IMR-90 (cell line): ENCODE measurements at regions not wholly inside any gene's neighbourhood (a gene's known extent, or its start where the extent isn't known, plus 50 kb on each side); places are given as distances from the start of the nearest gene placed in this dataset.

ENCODE experiments used
- ATAC-seq: fragments of 200-7000 bp; cut with Tn5 transposase; 2 replicates; pipeline ENCODE4 v1.9.1; 2020; ENCODE audit warnings: low read depth, mild to moderate bottlenecking, moderate library complexity
- BruUV-seq: library from RNA; stranded (reverse); fragments of 400-500 nt; replicated peaks from 2 replicates; lab custom pipeline; 2021; lab: Mats Ljungman, UMichigan
- CTCF ChIA-PET: fragments of 300-600 bp; formaldehyde crosslinking; extraction: SDS; loops from one replicate; lab custom pipeline; 2021; ENCODE audit warnings: antibody characterized with exemption; lab: Yijun Ruan, JAX
- POLR2A ChIA-PET: fragments of 300-600 bp; sonication (Branson Sonifier 250); formaldehyde crosslinking; loops from one replicate; lab custom pipeline; 2022; ENCODE audit warnings: antibody characterized with exemption; ENCODE audit not compliant: unreplicated experiment; lab: Charles Lee
- DNase-seq: peaks from one replicate; pipeline ENCODE4 v3.0.0; 2013
- H2AFZ ChIP-seq: replicated peaks from 2 replicates; pipeline ENCODE3; 2013; ENCODE audit warnings: low read length, mild to moderate bottlenecking; ENCODE audit not compliant: poor library complexity
- H2AK5ac ChIP-seq: 2 replicates; pipeline ENCODE4 v1.6.1; 2013; ENCODE audit warnings: low read depth, low read length, inconsistent platforms
- H2AK9ac ChIP-seq: replicated peaks from 2 replicates; pipeline ENCODE3; 2013; ENCODE audit warnings: mild to moderate bottlenecking, low read depth, low read length, moderate library complexity; ENCODE audit not compliant: poor library complexity
- H2BK120ac ChIP-seq: 2 replicates; pipeline ENCODE4 v1.6.1; 2013; ENCODE audit warnings: low read depth, low read length, inconsistent platforms
- H2BK15ac ChIP-seq: 3 replicates; pipeline ENCODE4 v1.6.1; 2013; ENCODE audit warnings: low read depth, low read length, inconsistent platforms
- H2BK20ac ChIP-seq: 2 replicates; pipeline ENCODE4 v1.6.1; 2013; ENCODE audit warnings: low read depth, mild to moderate bottlenecking, inconsistent platforms, low read length, moderate library complexity
- H2BK5ac ChIP-seq: 2 replicates; pipeline ENCODE4 v1.6.1; 2013; ENCODE audit warnings: mild to moderate bottlenecking, low read depth, low read length, inconsistent platforms; ENCODE audit not compliant: poor library complexity, severe bottlenecking
- H3K14ac ChIP-seq: replicated peaks from 2 replicates; pipeline ENCODE4 v1.6.1; 2013; ENCODE audit warnings: low read depth, low read length, inconsistent platforms
- H3K18ac ChIP-seq: 2 replicates; pipeline ENCODE4 v1.6.1; 2013; ENCODE audit warnings: low read depth, low read length, control low read depth
- H3K23ac ChIP-seq: 2 replicates; pipeline ENCODE4 v1.6.1; 2013; ENCODE audit warnings: low read depth, low read length, inconsistent platforms
- H3K27ac ChIP-seq: 2 replicates; pipeline ENCODE4 v1.5.1; 2013; ENCODE audit warnings: mild to moderate bottlenecking, control low read depth, low read length; ENCODE audit not compliant: insufficient read depth
- H3K27me3 ChIP-seq: 2 replicates; pipeline ENCODE4 v1.6.1; 2013; ENCODE audit warnings: low read length; ENCODE audit not compliant: control insufficient read depth, insufficient read depth
- H3K36me3 ChIP-seq: 2 replicates; pipeline ENCODE4 v1.6.1; 2013; ENCODE audit warnings: low read length, mixed read lengths; ENCODE audit not compliant: control insufficient read depth, insufficient read depth
- H3K4ac ChIP-seq: 2 replicates; pipeline ENCODE4 v1.6.1; 2013; ENCODE audit warnings: low read depth, low read length, inconsistent platforms
- H3K4me1 ChIP-seq: 2 replicates; pipeline ENCODE4 v1.6.1; 2013; ENCODE audit warnings: low read length, mixed read lengths; ENCODE audit not compliant: control insufficient read depth, insufficient read depth
- H3K4me2 ChIP-seq: 2 replicates; pipeline ENCODE4 v1.6.1; 2013; ENCODE audit warnings: low read depth, mild to moderate bottlenecking, control low read depth, low read length, moderate library complexity
- H3K4me3 ChIP-seq: 2 replicates; pipeline ENCODE4 v1.5.1; 2013; ENCODE audit warnings: low read depth, mild to moderate bottlenecking, control low read depth, low read length, moderate library complexity; ENCODE audit not compliant: insufficient read depth
- H3K56ac ChIP-seq: 2 replicates; pipeline ENCODE4 v1.6.1; 2013; ENCODE audit warnings: low read length, inconsistent platforms; ENCODE audit not compliant: insufficient read depth; ENCODE audit errors: extremely low read depth
- H3K79me1 ChIP-seq, 2 experiments: 2 replicates each; pipeline ENCODE4 v1.6.1; 2013; ENCODE audit warnings: low read length in 2 of 2, inconsistent platforms in 1 of 2, low read depth in 1 of 2
- H3K9ac ChIP-seq: 2 replicates; pipeline ENCODE4 v1.6.1; 2013; ENCODE audit warnings: low read depth, low read length, control low read depth
- H3K9me1 ChIP-seq: 2 replicates; pipeline ENCODE4 v1.6.1; 2013; ENCODE audit warnings: low read length, inconsistent platforms; ENCODE audit not compliant: insufficient read depth
- H3K9me3 ChIP-seq: 2 replicates; pipeline ENCODE4 v1.6.1; 2013; ENCODE audit warnings: low read length; ENCODE audit not compliant: control insufficient read depth, insufficient read depth
- H4K20me1 ChIP-seq: 2 replicates; pipeline ENCODE4 v1.6.1; 2013; ENCODE audit warnings: low read length, inconsistent platforms; ENCODE audit not compliant: insufficient read depth
- H4K5ac ChIP-seq: 2 replicates; pipeline ENCODE4 v1.6.1; 2013; ENCODE audit warnings: mild to moderate bottlenecking, low read depth, low read length, control low read depth
- H4K8ac ChIP-seq, 2 experiments: 2 replicates each; pipeline ENCODE4 v1.6.1; 2013; ENCODE audit warnings: low read depth in 2 of 2, low read length in 2 of 2, control low read depth in 1 of 2, inconsistent platforms in 1 of 2
- H4K91ac ChIP-seq: 2 replicates; pipeline ENCODE4 v1.6.1; 2013; ENCODE audit warnings: low read depth, low read length, inconsistent platforms; ENCODE audit not compliant: insufficient read depth
- FOS ChIP-seq: fragments of 150-350 bp; IDR thresholded peaks from 2 replicates; pipeline ENCODE4 v1.6.1; 2016; ENCODE audit warnings: low read depth, low read length
- MAFK ChIP-seq: IDR thresholded peaks from 2 replicates; pipeline ENCODE4 v1.6.1; 2012; ENCODE audit warnings: low read depth, low read length, improper control_type of control experiment
- MAZ ChIP-seq: IDR thresholded peaks from 2 replicates; pipeline ENCODE4 v1.6.1; 2012; ENCODE audit warnings: low read depth, mild to moderate bottlenecking, low read length, improper control_type of control experiment, moderate library complexity, borderline replicate concordance
- MXI1 ChIP-seq: IDR thresholded peaks from 2 replicates; pipeline ENCODE4 v1.6.1; 2012; ENCODE audit warnings: low read depth, mild to moderate bottlenecking, low read length, moderate library complexity, borderline replicate concordance
- NFE2L2 ChIP-seq: fragments of 150-350 bp; IDR thresholded peaks from 2 replicates; pipeline ENCODE4 v1.6.1; 2016; ENCODE audit warnings: low read depth, mild to moderate bottlenecking, low read length
- RAD21 ChIP-seq: IDR thresholded peaks from 2 replicates; pipeline ENCODE4 v1.6.1; 2012; ENCODE audit warnings: low read length, improper control_type of control experiment
- RCOR1 ChIP-seq: IDR thresholded peaks from 2 replicates; pipeline ENCODE4 v1.6.1; 2012; ENCODE audit warnings: mild to moderate bottlenecking, low read length, improper control_type of control experiment; ENCODE audit not compliant: insufficient replicate concordance
- RFX5 ChIP-seq: IDR thresholded peaks from 2 replicates; pipeline ENCODE4 v1.8.0; 2012; ENCODE audit warnings: low read depth, mild to moderate bottlenecking, low read length, moderate library complexity
- SMC3 ChIP-seq: fragments of 150-350 bp; IDR thresholded peaks from 2 replicates; pipeline ENCODE4 v1.6.1; 2016; ENCODE audit warnings: low read depth, mild to moderate bottlenecking, antibody characterized with exemption, low read length, moderate library complexity
- USF2 ChIP-seq: fragments of 150-350 bp; IDR thresholded peaks from 2 replicates; pipeline ENCODE4 v1.6.1; 2017; ENCODE audit warnings: mild to moderate bottlenecking, antibody characterized with exemption, low read length, low read depth
- WGBS, 2 experiments: methylation state at CpG; one replicate each; pipeline versions ENCODE4 v1.1.5 to v1.1.7; 2013; ENCODE audit warnings: missing lambda C conversion rate in 2 of 2; ENCODE audit not compliant: insufficient read length in 1 of 2; ENCODE audit errors: extremely low coverage in 2 of 2; 5-methylcytosine and 5-hydroxymethylcytosine counted together
- dilution Hi-C: fragments of 300-500 bp; cut with HindIII; formaldehyde crosslinking; loops from one replicate; pipeline ENCODE4 v1.14.3; 2018; ENCODE audit warnings: low sequenced_read_pairs; ENCODE audit not compliant: unreplicated experiment
- in situ Hi-C: fragments of 300-500 bp; cut with MboI; formaldehyde crosslinking; loops from 3 replicates; pipeline ENCODE4 v1.14.3; 2019; ENCODE audit warnings: low sequenced_read_pairs, inconsistent platforms, mixed read lengths
- intact Hi-C: fragments of 100-400 bp; cut with micrococcal nuclease; formaldehyde crosslinking; loops from 2 replicates; pipeline ENCODE4 v1.10.0; 2022

DNA sequence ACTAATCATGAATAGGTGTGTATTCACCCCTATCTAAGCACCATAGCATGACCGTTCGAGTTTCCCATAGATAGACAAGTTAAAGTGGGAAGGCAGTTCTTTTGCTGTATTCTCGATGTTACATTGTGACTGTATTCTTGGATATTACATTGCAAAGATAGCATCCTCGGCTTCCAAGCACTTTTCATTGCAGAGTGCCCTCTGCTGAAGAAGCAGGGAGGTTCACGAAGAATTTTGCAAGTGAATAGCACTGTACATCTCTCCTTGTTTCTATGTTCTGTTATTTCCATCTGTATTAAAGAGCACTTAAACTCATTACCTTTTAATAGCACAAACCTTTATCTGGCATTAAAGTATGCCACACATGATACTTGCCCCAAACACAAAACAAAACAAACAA lies 426.7 kb upstream of the ARX start:
- Histone ChIP-seq H3K27ac (no peak overlapping the region), H4K5ac (no peak overlapping the region), H2BK120ac (no peak overlapping the region), H2BK15ac (no peak overlapping the region), H3K9me3 (no peaks in the 10 kb centered on the region), H3K4me2 (no peak overlapping the region), H2AK9ac (no peak overlapping the region), H4K20me1 (no peaks in the 10 kb centered on the region), H3K18ac (no peak overlapping the region), H2AK5ac (no peak overlapping the region), H3K9ac (no peak overlapping the region), H3K56ac (no peak overlapping the region), H3K79me1 (no peaks in the 10 kb centered on the region), H4K91ac (no peak overlapping the region), H2BK5ac (no peak overlapping the region), H2AFZ (no peak overlapping the region), H3K36me3 (no peaks in the 10 kb centered on the region), H2BK20ac (no peak overlapping the region), H3K9me1 (no peaks in the 10 kb centered on the region), H3K4me3 (no peak overlapping the region), H3K14ac (no peak overlapping the region), H3K23ac (no peak overlapping the region), H3K4me1 (no peaks in the 10 kb centered on the region), H3K27me3 (no peaks in the 10 kb centered on the region), H3K4ac (no peak overlapping the region), H4K8ac (no peak overlapping the region)
- no TSS peak for BruUV-seq
- CTCF ChIA-PET = no interaction called here
- in situ Hi-C loops = no loop called here
- TF ChIP-seq RCOR1 (no peak), USF2 (no peak), MXI1 (no peak), SMC3 (no peak), NFE2L2 (no peak), MAZ (no peak), RFX5 (no peak), FOS (no peak), MAFK (no peak), RAD21 (no peak)
- POLR2A ChIA-PET = no interaction called here
- dilution Hi-C loops = no loop called here
- no CpG with 5 or more reads among the region's 5 CpGs for WGBS, 2 experiments
- no peak for DNase-seq
- ATAC-seq = no peak
- intact Hi-C loops = no loop called here
